MM.1S (cell line): ENCODE measurements at regions not wholly inside any gene's neighbourhood (a gene's known extent, or its start where the extent isn't known, plus 50 kb on each side); places are given as distances from the start of the nearest gene placed in this dataset.

ENCODE experiments used
- DNase-seq: peaks from one replicate; pipeline ENCODE4 v3.0.0-alpha.2; 2015
- H2AFZ ChIP-seq: fragments of 300-600 bp; sonication (generic); 2 replicates; pipeline ENCODE4 v1.6.0; 2016; ENCODE audit warnings: antibody characterized with exemption, low read length
- H3F3A ChIP-seq: fragments of 300-600 bp; sonication (generic); 2 replicates; pipeline ENCODE4 v1.6.1; 2016; ENCODE audit warnings: mild to moderate bottlenecking, antibody characterized with exemption, low read length, moderate library complexity, mixed read lengths; ENCODE audit not compliant: insufficient read depth
- H3K27ac ChIP-seq: fragments of 300-600 bp; sonication (generic); 2 replicates; pipeline ENCODE4 v1.5.1; 2016; ENCODE audit warnings: mild to moderate bottlenecking, low read length
- H3K27me3 ChIP-seq: fragments of 300-600 bp; sonication (generic); replicated peaks from 2 replicates; pipeline ENCODE4 v1.6.0; 2016; ENCODE audit warnings: low read length; ENCODE audit not compliant: insufficient read depth
- H3K36me3 ChIP-seq: fragments of 300-600 bp; sonication (generic); replicated peaks from 2 replicates; pipeline ENCODE4 v1.6.1; 2016; ENCODE audit warnings: mild to moderate bottlenecking, low read length, mixed read lengths; ENCODE audit not compliant: insufficient read depth
- H3K4me1 ChIP-seq: fragments of 300-600 bp; sonication (generic); 2 replicates; pipeline ENCODE4 v1.6.1; 2016; ENCODE audit warnings: low read length, mixed read lengths
- H3K4me2 ChIP-seq: fragments of 300-600 bp; sonication (generic); 2 replicates; pipeline ENCODE4 v1.6.0; 2016; ENCODE audit warnings: low read depth, low read length
- H3K4me3 ChIP-seq: fragments of 300-600 bp; sonication (generic); 2 replicates; pipeline ENCODE4 v1.5.1; 2016; ENCODE audit warnings: low read length, mixed read lengths
- H3K79me2 ChIP-seq: fragments of 300-600 bp; sonication (generic); 2 replicates; pipeline ENCODE4 v1.6.1; 2016; ENCODE audit warnings: mixed run types, low read length, mixed read lengths
- H3K9ac ChIP-seq: fragments of 300-600 bp; sonication (generic); 2 replicates; pipeline ENCODE4 v1.6.1; 2016; ENCODE audit warnings: low read length, mixed read lengths
- H3K9me2 ChIP-seq: fragments of 300-600 bp; sonication (generic); replicated peaks from 2 replicates; pipeline ENCODE4 v1.6.1; 2016; ENCODE audit warnings: mild to moderate bottlenecking, low read length, mixed read lengths; ENCODE audit not compliant: insufficient read depth
- H3K9me3 ChIP-seq: fragments of 300-600 bp; sonication (generic); replicated peaks from 2 replicates; pipeline ENCODE4 v1.6.1; 2016; ENCODE audit warnings: mild to moderate bottlenecking, low read length, mixed read lengths; ENCODE audit not compliant: insufficient read depth
- H4K20me1 ChIP-seq: fragments of 300-600 bp; sonication (generic); 2 replicates; pipeline ENCODE4 v1.6.1; 2016; ENCODE audit warnings: mild to moderate bottlenecking, low read length, moderate library complexity, mixed read lengths; ENCODE audit not compliant: insufficient read depth
- CTCF ChIP-seq: fragments of 300-600 bp; sonication (generic); IDR thresholded peaks from 2 replicates; pipeline ENCODE4 v1.5.1; 2016; ENCODE audit warnings: antibody characterized with exemption, low read length, mixed read lengths
- EZH2 ChIP-seq: fragments of 300-600 bp; sonication (generic); optimal IDR thresholded peaks from 2 replicates; pipeline ENCODE3; 2017; ENCODE audit warnings: low read depth, mild to moderate bottlenecking, antibody characterized with exemption, low read length, mixed read lengths
- EZH2phosphoT487 ChIP-seq: fragments of 300-600 bp; sonication (generic); IDR thresholded peaks from 2 replicates; pipeline ENCODE4 v1.6.1; 2018; ENCODE audit warnings: antibody characterized with exemption, low read length

- no peaks in the 10 kb centered on the region for H3K4me1 ChIP-seq
- H4K20me1 ChIP-seq = no peaks in the 10 kb centered on the region
- no peaks in the 10 kb centered on the region for H3K9me2 ChIP-seq
- no peaks in the 10 kb centered on the region for H3K79me2 ChIP-seq
- no peak overlapping the region for H3K9ac ChIP-seq
- DNase-seq = no peak
- H3F3A ChIP-seq = no peaks in the 10 kb centered on the region
- no peaks in the 10 kb centered on the region for H3K36me3 ChIP-seq
- H3K27ac ChIP-seq = no peak overlapping the region
- H3K4me3 ChIP-seq = no peak overlapping the region
- no peak overlapping the region for H3K4me2 ChIP-seq
- no peaks in the 10 kb centered on the region for H3K9me3 ChIP-seq
- TF ChIP-seq CTCF (no peak), EZH2 (no peak), EZH2phosphoT487 (no peak)
- H2AFZ ChIP-seq = no peak overlapping the region
- H3K27me3 ChIP-seq = no peaks in the 10 kb centered on the region
Observed at GRCh38 chr4:38377195-38377594, 286.8 kb upstream of the KLF3 start.

- H2AFZ ChIP-seq = no peak overlapping the region
- H3K36me3 ChIP-seq = no peaks in the 10 kb centered on the region
- DNase-seq = no peak
- no peak overlapping the region for H3K4me2 ChIP-seq
- no peak overlapping the region for H3K27ac ChIP-seq
- H3K79me2 ChIP-seq = no peaks in the 10 kb centered on the region
- H3K27me3 ChIP-seq = no peaks in the 10 kb centered on the region
- H3K4me3 ChIP-seq = no peak overlapping the region
- TF ChIP-seq EZH2 (no peak), CTCF (no peak), EZH2phosphoT487 (no peak)
- no peaks in the 10 kb centered on the region for H3K9me3 ChIP-seq
- no peaks in the 10 kb centered on the region for H3F3A ChIP-seq
- no peak overlapping the region for H3K9ac ChIP-seq
- H3K9me2 ChIP-seq = no peaks in the 10 kb centered on the region
- H4K20me1 ChIP-seq = no peaks in the 10 kb centered on the region
- no peaks in the 10 kb centered on the region for H3K4me1 ChIP-seq
Observed at GRCh38 chr4:38378478-38378877, 285.5 kb upstream of the KLF3 start.

GRCh38 chr4:38381788-38382187 lies 282.2 kb upstream of the KLF3 start:
- Histone ChIP-seq H4K20me1 (no peaks in the 10 kb centered on the region), H3K4me2 (no peak overlapping the region)

More at GRCh38 chr4:38381788-38382187, 282.2 kb upstream of the KLF3 start:
- H3K9me3 ChIP-seq = no peaks in the 10 kb centered on the region
- no peaks in the 10 kb centered on the region for H3K36me3 ChIP-seq
- H3K9me2 ChIP-seq = no peaks in the 10 kb centered on the region
- no peaks in the 10 kb centered on the region for H3K79me2 ChIP-seq
- no peak for TF ChIP-seq EZH2
- no peak for TF ChIP-seq CTCF
- no peaks in the 10 kb centered on the region for H3K27me3 ChIP-seq
- no peak overlapping the region for H3K27ac ChIP-seq
- H3K4me3 ChIP-seq = no peak overlapping the region
- DNase-seq = no peak
- H3F3A ChIP-seq = no peaks in the 10 kb centered on the region
- no peaks in the 10 kb centered on the region for H3K4me1 ChIP-seq
- no peak overlapping the region for H2AFZ ChIP-seq
- no peak overlapping the region for H3K9ac ChIP-seq
